Skin of body (tissue), 1 donor: ENCODE measurements at regions not wholly inside any gene's neighbourhood (a gene's known extent, or its start where the extent isn't known, plus 50 kb on each side); places are given as distances from the start of the nearest gene placed in this dataset.
"Not testable (repeated sequence)": the region's sequence is repeated elsewhere in the genome, so short reads cannot be mapped to it uniquely, and the experiment has no call there.

Experiments
- DNase-seq: peaks from one replicate; lab custom pipeline; 2025; lab: John Stamatoyannopoulos, UW

DNA sequence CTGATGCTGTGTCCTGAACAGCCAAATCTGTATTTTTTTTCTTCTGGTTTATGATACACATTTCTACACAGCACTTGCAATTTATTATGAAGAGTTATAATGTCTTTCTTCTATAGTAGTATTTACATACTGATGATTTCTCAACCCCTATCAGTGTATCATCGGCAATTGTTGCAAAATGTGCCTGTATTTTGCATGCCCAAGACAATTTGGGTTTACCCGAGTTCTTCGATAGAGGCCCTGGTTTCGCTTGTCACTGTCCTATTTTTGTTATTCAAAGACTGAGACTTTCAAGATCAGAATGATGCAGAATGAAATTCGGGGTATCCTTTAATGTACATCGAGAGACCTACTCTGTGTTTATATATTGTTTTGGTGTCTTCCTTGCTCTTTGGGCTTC is 184.5 kb upstream of the PRSS58 start:
- no peak for DNase-seq

DNA sequence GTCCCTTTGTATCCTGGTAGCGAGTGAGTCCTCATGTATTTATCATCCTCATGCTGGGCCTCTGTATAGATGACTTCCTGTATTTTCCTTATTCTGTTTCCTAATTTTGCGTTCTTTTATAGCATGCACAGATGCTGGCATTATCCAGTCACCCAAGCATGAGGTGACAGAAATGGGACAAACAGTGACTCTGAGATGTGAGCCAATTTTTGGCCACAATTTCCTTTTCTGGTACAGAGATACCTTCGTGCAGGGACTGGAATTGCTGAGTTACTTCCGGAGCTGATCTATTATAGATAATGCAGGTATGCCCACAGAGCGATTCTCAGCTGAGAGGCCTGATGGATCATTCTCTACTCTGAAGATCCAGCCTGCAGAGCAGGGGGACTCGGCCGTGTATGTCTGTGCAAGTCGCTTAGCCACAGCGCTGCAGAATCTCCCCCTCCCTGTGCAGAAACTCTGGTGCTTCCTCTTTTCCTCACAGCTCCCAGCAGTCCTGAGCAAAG is 183.1 kb upstream of the PRSS58 start:
- DNase-seq: no peak

DNA sequence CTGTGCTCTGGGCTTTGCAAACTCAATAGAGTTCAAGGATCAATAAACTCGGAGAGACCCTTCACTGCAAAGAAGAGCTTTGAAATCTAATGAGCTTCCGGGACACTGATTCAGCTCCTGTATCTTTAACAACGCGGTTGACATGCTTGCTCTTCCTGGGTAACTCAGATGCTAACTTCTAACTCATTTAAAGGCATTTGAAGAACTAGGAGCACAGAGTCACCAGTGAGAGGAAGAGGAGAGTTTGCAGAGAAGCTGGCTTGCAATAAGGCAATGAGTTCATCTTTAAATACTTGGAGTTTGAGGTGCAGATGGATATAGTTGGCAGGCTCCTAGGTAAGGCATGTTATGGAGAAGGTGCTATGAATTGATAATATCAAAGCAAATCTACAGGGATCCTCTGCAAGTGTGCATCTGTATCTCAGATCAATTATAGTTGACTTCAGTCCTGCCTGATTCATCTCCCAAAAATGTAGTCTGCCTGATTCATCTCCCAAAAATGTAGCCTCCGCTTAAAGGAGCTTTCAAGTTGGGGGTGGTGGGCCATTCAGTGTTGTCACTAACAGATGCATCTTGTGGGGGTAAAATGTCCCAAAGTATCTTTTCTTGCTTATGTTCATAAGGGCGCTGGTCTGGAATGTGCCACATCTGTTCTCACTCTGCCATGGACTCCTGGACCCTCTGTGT is 182.5 kb upstream of the PRSS58 start:
- DNase-seq: no peak

DNA sequence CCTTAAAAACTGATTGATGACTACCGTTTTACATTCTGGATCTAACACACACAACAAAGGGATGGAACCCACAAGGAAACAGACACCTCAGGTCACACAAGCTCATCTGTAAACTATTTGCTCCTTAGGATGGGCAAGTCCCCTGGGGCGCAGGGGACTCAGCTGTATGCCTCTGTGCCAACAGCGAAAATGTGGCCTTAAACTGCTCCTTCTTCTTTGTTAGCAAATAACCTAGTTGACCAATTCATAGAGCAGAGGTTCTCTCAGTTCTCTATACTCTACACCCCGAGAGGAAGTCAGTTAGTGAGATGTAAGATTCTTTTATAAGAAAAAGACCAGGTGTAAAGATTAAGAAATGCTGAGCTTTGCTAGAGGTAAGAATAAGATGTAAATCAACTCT is 181.9 kb upstream of the PRSS58 start:
- no peak for DNase-seq

DNA sequence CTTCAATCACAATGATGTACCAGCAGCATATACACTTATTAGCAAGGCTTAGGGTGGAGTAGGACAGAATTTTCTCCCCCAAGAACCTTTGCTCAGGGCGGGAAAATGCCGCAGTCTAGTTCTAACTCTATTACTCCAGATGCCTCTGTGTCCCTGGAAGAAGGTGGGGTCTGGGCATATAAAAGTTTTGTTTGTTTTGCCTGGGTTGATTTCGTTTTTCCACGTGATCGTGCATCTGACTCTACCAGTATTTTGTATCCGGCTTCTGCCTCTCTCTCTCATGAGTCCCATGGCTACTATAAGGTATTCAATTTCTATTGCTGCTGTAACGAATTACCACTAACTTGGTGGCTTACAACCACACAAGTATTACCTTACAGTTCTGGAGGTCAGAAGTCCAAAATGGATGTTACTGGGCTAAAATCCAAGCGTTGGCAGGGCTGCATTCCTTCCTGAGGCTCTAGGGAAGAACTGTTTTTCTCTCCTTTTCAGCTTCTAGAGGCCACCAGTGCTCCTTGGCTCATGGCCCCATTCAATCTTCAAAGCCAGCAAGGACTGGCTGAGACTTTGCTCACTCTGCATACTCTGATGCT is 181.2 kb upstream of the PRSS58 start:
- DNase-seq: no peak

DNA sequence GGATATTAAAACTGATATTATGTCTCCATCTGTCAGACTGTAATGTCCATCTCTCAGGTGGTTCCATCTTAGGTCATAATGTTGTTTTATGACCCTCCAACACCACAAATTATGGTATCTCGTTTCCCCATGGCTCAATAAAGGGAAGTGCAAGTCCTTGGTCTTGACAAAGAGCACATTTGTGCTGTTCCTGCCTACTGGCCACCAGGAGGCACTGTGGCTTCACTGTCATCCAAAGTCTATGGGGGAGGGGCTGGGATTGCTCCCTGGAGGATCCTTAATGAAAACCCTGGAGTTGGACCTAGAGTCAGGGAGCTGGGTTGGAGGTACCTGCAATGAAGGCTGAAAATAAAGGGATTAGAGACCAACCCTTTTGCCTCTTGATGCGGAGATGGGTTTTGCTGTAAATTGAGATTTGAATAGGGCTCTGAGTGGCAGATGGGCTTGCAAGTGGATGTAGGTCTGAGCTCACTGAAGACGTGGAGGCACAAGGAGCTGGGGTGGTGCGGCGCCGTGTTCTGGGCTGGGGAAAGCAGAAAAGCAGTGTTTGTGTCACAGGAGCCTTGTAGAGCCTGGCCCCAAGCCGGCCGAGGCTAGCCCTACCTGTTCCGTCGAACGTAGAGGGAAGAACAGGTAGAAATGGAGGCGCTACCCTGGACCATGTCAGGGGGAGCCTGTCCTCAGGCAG is 180.5 kb upstream of the PRSS58 start:
- no peak for DNase-seq

DNA sequence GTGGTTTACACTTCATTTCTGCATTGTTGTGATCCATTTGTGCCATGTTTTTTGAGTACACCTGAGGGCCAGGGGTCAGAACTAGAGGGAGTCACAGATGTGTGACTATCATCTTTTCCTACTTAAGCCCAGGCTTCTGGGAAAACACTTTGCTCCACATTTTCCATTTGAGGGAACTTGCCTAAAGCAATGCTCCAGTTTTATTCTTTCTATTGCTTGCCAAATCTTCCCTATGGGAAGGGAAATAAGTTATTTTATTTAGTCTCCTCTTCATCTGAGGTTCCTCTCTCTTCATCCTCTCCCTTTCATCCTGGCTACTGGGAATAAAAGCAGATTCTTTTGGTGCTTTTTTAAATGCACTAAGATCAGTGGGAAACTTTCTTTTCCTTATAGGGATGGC is 179.9 kb upstream of the PRSS58 start:
- no peak for DNase-seq

DNA sequence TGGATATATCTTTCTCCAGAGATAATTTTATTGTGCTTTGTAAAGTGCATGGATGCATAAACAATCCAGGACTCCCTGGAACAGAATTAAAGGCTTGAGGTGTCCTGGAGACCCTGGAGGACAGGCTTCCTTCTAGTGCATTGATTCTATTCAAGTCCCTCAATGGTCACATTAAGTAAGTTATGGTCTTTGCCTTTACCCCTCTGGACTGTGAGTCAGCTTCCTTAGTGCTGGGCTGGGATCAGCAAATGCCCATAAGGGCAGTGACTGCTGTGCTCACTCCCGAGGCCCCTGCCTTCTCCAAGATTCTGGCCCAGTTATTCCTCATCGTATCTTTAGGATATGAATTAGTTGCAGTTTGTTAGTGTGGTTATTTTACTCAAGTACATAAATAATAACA is 178.7 kb upstream of the PRSS58 start:
- no peak for DNase-seq

DNA sequence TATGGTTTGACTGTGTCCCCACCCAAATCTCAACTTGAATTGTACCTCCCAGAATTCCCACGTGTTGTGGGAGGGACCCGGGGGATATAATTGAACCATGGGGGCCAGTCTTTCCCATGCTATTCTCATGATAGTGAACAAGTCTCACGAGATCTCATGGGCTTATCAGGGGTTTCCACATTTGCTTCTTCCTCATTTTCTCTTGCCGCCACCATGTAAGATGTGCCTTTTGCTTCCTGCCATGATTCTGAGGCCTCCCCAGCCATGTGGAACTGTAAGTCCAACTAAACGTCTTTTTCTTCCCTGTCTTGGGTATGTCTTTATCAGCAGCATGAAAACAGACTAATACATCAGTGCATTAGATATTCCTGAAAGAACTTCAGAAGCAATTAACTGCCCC is 177.7 kb upstream of the PRSS58 start:
- DNase-seq: not testable (repeated sequence)

DNA sequence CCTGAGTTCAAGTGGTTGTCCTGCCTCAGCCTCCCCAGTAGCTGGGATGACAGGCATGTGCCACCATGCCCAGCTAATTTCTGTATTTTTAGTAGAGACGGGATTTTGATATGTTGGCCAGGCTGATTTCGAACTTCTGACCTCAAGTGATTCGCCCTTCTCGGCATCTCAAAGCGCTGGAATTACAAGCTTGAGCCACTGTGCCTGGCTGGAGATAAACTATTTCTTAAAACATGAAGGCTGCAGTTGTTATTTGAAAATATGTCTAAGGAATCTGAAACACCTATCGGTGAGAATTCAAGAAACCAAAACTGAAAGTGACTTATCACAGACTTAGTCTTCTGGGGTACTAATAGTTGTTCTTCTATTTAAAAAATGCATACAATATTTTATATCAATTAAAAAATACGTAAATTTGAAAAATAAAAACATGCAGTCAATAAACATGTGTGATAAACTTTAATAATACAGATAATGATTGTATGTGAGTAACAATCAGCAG is 176.9 kb upstream of the PRSS58 start:
- DNase-seq: no peak

DNA sequence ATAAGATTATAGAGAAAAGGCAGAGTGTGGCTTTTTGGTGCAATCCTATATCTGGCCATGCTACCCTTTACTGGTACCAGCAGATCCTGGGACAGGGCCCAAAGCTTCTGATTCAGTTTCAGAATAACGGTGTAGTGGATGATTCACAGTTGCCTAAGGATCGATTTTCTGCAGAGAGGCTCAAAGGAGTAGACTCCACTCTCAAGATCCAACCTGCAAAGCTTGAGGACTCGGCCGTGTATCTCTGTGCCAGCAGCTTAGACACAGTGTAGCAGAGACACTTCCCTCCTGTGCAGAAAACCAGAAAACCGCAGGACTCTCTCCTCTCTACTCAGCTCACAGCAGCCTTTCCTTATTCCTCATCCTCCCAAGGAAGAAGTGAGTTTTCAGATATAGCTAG is 176.3 kb upstream of the PRSS58 start:
- not testable (repeated sequence) for DNase-seq

DNA sequence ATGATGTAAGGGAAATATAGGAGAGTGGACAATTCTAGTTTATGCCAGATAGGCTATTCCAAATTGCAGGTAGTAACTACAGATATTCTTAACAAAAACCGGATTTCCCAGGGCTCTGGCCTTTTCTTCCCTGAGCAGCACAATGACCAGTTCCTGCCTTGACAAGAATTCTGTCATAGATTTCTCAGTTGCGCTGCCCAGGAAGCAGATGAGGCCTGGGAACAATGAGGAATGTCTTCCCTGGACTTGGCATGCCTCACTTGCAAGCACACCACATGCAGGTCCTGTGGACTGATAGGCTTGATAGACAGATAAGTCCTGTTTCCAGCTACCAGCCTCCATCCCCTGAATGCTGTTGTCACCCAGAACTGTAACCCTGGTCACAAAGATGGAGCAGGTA is 174.5 kb upstream of the PRSS58 start:
- DNase-seq: no peak

DNA sequence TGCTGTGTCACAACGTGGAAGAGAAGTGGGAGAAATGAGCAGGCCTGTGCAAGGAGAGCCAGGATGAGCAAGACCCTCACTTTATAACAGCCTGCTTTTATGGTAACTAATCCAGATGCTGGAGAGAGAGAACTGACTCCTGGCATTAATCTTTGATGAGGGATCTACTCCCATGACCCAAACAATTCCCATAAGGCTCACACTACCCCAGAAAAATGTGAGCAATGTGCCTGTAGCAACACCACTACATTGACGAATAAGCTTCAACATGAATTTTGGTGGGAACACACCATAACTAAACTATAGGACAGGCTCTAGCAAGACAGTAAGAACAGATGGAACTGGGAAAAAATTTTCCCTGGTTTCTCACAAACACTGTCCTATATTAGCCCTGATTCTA is 173.6 kb upstream of the PRSS58 start:
- DNase-seq: no peak

DNA sequence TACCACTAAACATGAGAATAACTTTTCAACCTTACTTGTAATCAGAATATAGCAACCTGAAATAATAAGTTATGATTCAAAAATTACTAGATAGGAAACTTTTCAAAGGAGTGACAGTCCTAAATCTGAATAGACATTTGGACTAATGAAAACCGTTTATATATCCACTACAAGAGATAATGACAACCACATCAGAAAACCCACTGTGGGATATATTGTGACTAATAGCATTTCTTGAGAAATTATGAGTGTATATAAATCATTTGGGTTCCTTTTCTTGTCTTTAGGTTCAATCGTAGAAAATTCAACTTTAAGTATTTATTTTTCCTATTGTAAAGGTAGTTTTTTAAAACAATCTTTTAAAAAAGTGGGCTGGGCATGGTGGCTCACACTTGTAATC is 170.2 kb upstream of the PRSS58 start:
- DNase-seq: no peak

DNA sequence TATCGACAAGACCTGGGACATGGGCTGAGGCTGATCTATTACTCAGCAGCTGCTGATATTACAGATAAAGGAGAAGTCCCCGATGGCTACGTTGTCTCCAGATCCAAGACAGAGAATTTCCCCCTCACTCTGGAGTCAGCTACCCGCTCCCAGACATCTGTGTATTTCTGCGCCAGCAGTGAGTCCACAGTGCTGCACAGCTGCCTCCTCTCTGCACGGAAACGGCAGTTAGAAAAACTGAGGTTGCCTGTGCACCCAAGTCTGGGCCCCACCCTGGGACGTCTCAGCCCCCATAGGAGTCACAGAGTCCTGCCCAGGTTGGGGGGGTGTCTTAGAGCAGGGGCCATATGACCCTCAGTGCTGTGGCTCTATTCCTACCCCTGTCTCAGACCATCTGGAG is 167.4 kb upstream of the PRSS58 start:
- no peak for DNase-seq

DNA sequence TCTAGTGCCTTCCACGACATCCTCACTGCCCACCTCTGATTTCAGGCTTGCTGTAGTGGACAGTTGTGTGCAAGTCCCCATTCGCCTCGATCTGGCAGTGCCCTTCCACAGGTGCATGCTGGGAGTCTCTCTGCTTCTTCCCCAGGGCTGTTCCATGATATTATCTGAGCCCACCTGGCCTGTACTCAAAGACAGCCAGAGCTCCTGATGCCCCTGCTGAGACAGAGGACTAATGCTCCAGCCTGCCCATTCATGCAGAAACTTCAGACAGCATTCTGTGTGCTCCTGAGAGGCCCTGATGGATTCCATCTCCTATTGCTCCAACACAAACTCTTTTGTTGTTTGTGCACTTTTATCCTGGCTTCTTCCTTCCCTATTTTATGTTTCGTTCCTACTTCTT is 164.8 kb upstream of the PRSS58 start:
- no peak for DNase-seq

DNA sequence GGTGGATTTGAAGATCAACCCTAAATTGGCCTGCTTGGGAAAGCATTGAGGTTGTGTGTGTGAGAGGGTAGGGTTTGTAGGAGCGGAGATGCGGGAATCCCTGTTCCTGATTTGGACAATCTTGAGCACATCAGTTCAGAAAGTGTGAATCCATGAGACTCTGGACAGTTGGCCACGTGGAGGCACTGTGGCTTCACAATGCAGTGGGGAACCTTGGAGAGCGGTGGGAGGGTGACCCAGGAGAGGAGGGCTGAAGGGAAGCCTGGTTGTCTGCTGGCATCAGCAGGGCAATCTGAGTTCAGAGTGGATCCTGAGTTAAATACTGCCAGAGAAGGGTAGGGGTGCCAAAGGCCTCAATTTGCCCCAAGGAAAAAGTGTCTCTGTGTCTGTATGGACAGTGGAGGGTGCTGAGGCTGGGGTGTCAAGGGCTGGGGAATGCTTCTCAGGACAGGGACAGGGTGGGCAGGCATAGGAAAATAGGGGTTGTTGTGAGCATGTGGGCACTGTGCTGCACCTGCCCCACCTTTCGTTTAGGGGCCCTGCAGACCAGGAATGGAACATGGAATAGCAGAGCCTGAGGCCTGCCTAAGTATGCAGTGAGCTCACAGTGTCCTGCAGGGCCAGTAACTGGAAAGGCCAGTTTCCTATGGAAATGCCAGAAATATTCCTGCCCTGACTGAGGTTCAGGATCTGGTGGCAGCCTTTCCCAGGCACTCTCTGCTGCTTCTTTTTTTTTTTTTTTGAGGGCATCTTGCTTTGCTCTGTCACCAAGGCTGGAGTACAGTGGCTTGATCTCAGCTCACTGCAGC is 162.9 kb upstream of the PRSS58 start:
- DNase-seq: no peak

DNA sequence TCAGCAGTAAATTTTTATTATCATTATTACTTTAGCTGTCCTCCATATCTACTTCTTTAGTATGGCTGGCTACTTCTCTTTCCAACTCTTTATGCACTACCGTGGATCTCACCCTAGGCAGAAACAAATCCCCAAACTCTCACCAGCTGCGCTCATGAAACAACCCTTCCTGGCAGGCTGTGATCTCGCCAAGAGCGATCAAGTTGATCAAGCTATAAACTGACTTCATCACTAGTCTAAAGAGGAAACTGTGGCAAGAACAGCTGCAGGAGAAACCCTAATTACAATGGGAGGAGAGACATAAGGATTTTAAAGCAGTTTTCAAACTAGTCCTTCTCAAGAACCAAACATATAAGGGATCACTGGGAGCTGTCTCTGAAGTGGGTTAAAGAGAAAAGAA is 160.5 kb upstream of the PRSS58 start:
- DNase-seq: no peak

DNA sequence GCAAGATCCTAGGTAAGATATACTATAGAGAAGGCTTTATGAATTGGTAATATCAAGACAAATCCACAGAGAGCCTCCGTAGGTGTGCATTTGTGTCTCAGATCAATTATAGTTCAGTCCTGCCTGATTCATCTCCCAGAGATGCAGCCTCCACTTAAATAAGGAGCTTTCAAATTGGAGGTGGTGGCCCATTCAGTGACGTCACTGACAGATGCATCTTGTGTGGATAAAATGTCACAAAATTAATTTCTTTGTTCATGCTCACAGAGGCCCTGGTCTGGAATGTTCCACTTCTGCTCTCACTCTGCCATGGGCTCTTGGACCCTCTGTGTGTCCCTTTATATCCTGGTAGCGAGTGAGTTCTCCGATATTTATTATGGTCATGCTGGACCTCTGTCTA is 157.1 kb upstream of the PRSS58 start:
- no peak for DNase-seq

DNA sequence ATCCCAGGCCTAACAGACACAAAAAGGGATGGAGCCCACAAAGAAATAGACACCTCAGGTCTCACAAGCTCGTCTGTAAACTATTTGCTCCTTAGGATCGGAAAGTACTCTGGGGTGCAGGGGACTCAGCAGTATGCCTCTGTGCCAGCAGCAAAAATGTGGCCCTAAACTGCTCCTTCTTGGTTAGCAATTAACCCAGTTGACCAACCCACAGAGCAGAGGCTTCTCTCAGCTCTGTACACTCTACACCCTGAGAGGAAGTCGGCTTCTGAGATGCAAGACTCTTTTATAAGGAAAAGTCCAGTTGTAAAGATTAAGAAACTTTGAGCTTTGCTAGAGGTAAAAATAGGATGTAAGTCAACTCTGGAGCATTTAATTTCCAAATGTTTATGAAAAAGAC is 156.3 kb upstream of the PRSS58 start:
- no peak for DNase-seq

DNA sequence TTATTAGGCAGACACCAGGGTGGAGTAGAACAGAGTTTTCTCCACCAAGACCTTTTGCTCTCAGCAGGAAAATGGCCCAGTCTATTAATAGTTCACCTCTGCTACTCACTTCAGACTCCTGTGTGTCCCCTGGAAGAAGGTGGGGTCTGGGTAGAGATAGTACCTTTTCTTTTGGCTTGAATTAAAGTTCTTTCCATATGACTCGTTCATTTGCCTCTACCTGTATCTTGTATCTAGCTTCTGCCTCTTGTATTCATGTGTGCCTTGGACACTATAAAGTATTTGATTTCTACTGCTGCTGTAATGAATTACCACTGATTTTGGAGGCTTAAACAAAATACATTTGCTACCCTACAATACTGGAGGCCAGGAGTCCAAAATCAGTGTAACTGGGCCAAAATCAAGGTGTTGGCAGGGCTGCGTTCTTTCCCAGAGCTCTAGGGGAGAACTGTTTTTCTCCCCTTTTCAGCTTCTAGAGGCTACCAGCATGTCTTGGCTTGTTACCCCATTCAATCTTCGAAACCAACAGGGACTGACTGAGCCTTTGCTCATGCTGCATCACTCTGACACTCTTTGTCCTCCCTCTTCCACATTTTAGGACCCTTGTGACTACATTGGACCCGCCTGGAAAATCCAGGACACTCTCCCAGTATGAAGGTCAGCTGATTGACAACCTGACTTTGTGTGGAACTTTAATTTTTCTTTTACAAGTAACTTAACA is 155.6 kb upstream of the PRSS58 start:
- no peak for DNase-seq
